Panc1 (cell line): ENCODE measurements at regions not wholly inside any gene's neighbourhood (a gene's known extent, or its start where the extent isn't known, plus 50 kb on each side); places are given as distances from the start of the nearest gene placed in this dataset.

Experiments
- POLR2AphosphoS5 ChIP-seq: IDR thresholded peaks from 2 replicates; pipeline ENCODE4 v1.6.1; 2012; ENCODE audit warnings: mild to moderate bottlenecking, low read depth, low read length, moderate library complexity
- SIN3A ChIP-seq: IDR thresholded peaks from 2 replicates; pipeline ENCODE4 v1.6.1; 2012; ENCODE audit warnings: low read depth, mild to moderate bottlenecking, low read length, moderate library complexity, borderline replicate concordance; ENCODE audit not compliant: insufficient read depth
- TF ChIP-seq, protein P1 (sequence below): fragments of 450-650 bp; IDR thresholded peaks from 2 replicates; pipeline ENCODE4 v1.5.1; 2017; ENCODE audit warnings: mild to moderate bottlenecking
- TF ChIP-seq, protein P2 (sequence below), 2 experiments: IDR thresholded peaks; 2 replicates each; pipeline ENCODE4 v1.6.1; 2011 to 2012; ENCODE audit warnings: low read depth in 2 of 2, control low read depth in 1 of 2, low read length in 1 of 2, mild to moderate bottlenecking in 1 of 2, moderate library complexity in 1 of 2; ENCODE audit not compliant: insufficient read depth in 1 of 2

GRCh38 chr10:8325024-8325980 is 270.8 kb downstream of the GATA3 start:
- TF ChIP-seq, protein P1, sequence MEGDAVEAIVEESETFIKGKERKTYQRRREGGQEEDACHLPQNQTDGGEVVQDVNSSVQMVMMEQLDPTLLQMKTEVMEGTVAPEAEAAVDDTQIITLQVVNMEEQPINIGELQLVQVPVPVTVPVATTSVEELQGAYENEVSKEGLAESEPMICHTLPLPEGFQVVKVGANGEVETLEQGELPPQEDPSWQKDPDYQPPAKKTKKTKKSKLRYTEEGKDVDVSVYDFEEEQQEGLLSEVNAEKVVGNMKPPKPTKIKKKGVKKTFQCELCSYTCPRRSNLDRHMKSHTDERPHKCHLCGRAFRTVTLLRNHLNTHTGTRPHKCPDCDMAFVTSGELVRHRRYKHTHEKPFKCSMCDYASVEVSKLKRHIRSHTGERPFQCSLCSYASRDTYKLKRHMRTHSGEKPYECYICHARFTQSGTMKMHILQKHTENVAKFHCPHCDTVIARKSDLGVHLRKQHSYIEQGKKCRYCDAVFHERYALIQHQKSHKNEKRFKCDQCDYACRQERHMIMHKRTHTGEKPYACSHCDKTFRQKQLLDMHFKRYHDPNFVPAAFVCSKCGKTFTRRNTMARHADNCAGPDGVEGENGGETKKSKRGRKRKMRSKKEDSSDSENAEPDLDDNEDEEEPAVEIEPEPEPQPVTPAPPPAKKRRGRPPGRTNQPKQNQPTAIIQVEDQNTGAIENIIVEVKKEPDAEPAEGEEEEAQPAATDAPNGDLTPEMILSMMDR = no peak
- TF ChIP-seq POLR2AphosphoS5 (no peak), SIN3A (no peak)
- TF ChIP-seq, protein P2, sequence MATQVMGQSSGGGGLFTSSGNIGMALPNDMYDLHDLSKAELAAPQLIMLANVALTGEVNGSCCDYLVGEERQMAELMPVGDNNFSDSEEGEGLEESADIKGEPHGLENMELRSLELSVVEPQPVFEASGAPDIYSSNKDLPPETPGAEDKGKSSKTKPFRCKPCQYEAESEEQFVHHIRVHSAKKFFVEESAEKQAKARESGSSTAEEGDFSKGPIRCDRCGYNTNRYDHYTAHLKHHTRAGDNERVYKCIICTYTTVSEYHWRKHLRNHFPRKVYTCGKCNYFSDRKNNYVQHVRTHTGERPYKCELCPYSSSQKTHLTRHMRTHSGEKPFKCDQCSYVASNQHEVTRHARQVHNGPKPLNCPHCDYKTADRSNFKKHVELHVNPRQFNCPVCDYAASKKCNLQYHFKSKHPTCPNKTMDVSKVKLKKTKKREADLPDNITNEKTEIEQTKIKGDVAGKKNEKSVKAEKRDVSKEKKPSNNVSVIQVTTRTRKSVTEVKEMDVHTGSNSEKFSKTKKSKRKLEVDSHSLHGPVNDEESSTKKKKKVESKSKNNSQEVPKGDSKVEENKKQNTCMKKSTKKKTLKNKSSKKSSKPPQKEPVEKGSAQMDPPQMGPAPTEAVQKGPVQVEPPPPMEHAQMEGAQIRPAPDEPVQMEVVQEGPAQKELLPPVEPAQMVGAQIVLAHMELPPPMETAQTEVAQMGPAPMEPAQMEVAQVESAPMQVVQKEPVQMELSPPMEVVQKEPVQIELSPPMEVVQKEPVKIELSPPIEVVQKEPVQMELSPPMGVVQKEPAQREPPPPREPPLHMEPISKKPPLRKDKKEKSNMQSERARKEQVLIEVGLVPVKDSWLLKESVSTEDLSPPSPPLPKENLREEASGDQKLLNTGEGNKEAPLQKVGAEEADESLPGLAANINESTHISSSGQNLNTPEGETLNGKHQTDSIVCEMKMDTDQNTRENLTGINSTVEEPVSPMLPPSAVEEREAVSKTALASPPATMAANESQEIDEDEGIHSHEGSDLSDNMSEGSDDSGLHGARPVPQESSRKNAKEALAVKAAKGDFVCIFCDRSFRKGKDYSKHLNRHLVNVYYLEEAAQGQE (IDR thresholded peaks at IDR 0.05; ENCODE audit: insufficient read depth in 1 of 2, low read depth in 2 of 2, low read length in 1 of 2) = no peak
